CD4-positive, alpha-beta T cell treated with Interleukin-12 subunit alpha and Interleukin-12 subunit beta, for 1 hour (primary cell): ENCODE measurements at regions not wholly inside any gene's neighbourhood (a gene's known extent, or its start where the extent isn't known, plus 50 kb on each side); places are given as distances from the start of the nearest gene placed in this dataset.
"Not testable (repeated sequence)": the region's sequence is repeated elsewhere in the genome, so short reads cannot be mapped to it uniquely, and the experiment has no call there.

ENCODE experiments used
- DNase-seq: peaks from one replicate; pipeline ENCODE4 v3.0.0-alpha.2; 2020

GRCh38 chr6:91241946-91242613 is 655.2 kb upstream of the MAP3K7 start:
- no peak for DNase-seq

GRCh38 chr6:91240878-91241603 is 654.2 kb upstream of the MAP3K7 start:
- DNase-seq, result no peak

DNA sequence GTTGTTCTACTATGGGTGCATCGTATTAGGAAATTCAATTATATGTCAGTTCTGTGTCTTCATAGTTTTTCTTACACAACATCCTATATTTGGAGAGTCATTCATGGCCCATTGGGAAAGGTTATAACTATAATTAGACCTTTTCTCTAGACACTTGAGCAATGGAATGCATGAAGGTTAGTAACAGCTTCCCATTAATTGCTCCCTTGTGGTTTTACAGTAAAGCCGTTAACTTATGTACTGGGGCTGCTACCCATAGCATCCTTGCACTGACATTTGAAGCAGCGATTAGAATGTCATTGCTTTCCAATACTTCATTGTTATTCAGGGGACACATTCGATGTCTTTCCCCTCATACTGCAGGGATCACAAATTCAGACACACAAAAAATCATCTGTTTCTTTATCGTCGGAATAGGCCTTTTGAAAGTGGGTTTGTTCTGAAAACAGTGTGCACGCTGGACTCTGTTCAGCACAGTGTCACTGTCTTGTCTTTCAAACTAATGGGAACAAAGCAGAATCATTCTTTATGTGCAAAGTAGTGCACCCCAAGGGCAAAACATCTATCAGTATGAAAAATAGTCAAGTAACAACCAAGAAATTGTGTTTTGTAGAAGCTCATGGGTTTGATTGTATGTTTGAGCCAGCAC is 634.3 kb upstream of the MAP3K7 start:
- no peak for DNase-seq

DNA sequence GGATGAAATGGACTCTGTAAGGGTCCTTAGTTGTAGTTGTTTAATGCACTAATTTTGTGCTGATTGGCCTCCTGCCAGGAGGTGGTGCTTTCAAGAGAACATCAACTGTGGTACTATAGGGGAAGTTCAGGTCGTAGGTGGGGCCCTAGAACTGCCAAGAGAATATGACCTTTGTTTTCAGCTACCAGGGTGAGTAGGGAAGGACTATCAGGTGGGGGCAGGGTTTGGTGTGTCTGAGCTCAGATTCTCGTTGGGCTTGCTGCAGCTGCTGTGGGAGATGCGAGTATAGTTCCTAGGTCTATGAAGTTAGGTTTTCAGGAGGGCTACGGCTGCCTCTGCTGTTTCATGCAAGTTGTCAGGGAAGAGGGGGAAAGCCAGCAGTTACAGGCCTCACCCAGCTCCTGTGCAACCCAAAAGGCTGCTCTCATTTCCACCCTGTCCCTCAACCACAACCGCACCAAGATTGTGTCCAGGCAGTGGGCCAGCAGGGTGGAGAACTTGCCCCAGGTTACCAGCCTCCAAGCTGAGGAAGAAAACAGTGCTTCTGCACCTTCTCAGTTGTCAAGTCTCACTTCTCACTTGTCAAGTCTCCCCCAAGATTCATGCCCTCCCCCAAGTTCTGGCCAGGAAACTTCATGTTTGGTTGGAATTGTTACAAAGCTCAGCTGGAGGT is 626.5 kb upstream of the MAP3K7 start:
- DNase-seq, result no peak

GRCh38 chr6:91198588-91199255 is 611.9 kb upstream of the MAP3K7 start:
- DNase-seq, result no peak

DNA sequence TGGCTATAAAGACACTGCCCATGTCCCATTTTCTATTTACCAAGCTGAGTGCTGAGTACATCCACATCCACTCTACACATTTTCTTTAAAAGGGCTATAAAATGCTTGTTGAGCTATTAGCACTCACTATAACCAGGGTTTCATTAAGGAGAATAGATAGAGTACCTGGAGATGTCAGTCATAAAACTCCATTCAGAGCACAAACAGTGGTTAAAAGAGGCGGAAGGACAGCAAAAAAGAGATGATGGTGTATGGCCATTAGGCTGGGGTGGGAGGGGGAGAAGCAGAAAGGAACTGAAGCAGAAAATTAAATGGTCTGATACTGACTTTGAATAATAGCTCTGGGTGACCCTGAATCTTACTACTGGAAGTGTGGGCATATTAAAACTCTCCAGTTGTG is 609.9 kb upstream of the MAP3K7 start:
- DNase-seq, result no peak

GRCh38 chr6:91193446-91193845 is 606.6 kb upstream of the MAP3K7 start:
- DNase-seq, result no peak

GRCh38 chr6:91190041-91190440 is 603.2 kb upstream of the MAP3K7 start:
- not testable (repeated sequence) for DNase-seq

- DNase-seq, result no peak
These were observed 598.2 kb upstream of the MAP3K7 start for GRCh38 chr6:91185072-91185471.

DNA sequence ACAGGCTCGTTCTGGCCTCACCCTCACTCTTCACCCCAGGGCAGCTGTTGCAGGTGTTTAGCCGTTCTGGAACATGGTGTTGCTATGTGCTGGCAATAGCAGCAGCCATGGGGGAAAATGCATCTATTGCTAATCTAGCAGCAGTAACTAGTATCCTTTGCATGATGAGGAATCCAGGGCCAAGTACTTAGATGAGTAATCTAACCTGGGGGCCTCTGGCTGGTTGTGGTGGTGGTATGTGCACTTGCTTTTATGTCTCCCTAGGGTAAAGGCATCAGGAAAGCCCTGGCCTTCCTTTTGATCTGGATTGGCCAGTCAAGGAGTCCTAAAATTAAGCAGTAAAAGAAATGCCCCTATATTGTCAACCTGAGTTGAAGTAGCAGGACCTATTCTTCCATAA is 594.5 kb upstream of the MAP3K7 start:
- no peak for DNase-seq

- DNase-seq, result no peak
These were observed 586.8 kb upstream of the MAP3K7 start for GRCh38 chr6:91173651-91174050.

DNA sequence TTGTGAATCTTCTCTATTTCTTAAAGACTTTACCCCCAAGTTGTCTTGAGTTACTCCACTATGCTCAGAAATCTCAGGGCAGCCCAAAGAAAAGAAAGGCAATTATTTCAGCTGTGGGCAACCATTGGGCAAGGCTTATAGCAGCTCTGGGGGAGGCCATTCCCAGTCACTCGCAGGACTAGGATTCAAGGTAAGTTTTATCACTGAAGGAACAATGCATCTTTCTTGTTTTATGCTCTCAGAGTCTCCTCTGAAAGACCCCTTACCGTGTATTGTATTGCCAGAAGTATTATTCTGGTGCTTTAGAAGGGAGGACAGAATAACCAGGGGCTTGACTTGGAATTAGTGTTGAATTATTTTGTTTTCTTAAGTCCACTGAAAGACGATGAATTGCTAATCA is 586.3 kb upstream of the MAP3K7 start:
- no peak for DNase-seq

- DNase-seq, result no peak
These were observed 585.0 kb upstream of the MAP3K7 start for GRCh38 chr6:91171754-91172462.

- no peak for DNase-seq
These were observed 581.0 kb upstream of the MAP3K7 start for GRCh38 chr6:91167846-91168245.

- no peak for DNase-seq
These were observed 579.6 kb upstream of the MAP3K7 start for GRCh38 chr6:91166271-91167046.

GRCh38 chr6:91164105-91164504 is 577.2 kb upstream of the MAP3K7 start:
- DNase-seq, result no peak

DNA sequence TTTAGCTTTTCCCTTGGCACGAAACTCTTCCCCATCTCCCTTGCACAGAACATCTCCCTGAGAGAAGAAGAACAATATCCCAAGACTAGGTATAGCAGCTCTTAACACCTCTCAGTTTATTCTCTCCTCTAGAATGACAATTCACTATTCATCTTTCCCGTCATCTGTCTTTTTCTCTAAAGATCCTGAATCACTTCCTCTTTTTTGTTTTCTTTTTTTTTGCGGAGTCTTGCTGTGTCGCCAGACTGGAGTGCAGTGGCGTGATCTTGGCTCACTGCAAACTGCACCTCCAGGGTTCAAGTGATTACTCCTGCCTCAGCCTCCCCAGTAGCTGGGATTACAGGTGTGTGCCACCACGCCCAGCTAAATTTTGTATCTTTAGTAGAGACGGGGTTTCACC is 574.4 kb upstream of the MAP3K7 start:
- DNase-seq, result no peak

DNA sequence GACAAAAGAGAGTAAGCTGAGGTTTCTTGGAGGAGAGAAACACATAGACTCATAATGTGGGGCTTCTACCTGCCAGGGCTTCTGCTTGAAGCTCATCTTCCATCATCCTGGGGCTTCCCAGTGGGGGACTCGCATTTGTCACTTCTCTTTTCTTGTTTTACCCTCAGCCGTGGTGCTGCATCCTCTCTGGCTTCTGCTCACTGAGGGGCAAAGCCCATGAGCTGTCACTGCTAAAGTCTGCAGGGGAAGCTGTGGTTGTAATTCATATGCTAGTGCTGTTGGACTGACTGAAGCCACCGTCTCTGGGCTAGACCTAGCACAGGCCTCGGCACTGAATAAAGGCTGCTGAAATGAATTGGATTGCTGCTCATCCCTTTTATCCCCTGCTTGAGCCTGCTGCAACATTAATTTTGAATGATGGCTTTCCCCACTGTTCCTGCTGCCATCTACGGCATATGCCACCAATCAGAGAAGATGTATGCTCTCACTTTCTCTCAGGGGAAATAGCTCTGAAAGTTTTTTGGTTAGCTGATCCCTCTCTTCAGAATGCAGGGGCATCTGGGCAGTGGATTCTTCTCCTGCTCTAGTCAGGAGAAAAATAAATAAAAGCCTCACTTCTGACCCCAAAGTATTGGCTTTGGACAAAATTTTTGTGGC is 568.4 kb upstream of the MAP3K7 start:
- DNase-seq, result no peak

DNA sequence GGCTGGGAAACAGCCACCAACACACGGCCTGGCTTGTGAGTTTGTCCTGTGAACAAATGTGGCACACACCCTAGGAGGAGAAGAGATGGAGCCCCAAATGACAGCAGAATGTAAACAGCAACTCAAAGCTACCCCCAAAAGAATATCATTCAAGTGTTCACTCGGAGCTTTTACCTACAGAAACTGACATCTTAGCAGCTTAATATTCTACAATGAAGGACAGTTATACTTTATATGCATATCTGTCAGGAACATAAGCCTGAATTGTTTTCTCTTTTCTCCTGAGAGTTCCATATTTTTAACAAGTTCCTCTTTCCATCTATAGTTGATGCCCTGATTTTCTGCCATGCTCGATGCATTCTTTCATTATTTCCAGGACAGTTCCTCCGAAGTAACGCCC is 566.0 kb upstream of the MAP3K7 start:
- DNase-seq, result no peak

GRCh38 chr6:91149956-91150705 is 563.3 kb upstream of the MAP3K7 start:
- DNase-seq, result no peak
